Left ventricle myocardium inferior (tissue), 1 donor: ENCODE measurements at regions not wholly inside any gene's neighbourhood (a gene's known extent, or its start where the extent isn't known, plus 50 kb on each side); places are given as distances from the start of the nearest gene placed in this dataset.

ENCODE experiments used
- DNase-seq: peaks from one replicate; pipeline ENCODE4 v3.0.0-alpha.2; 2020
- H3K27ac ChIP-seq: fragments of 200-600 bp; replicated peaks from 2 replicates; pipeline ENCODE4 v1.8.0; 2021
- H3K27me3 ChIP-seq: fragments of 200-600 bp; 2 replicates; pipeline ENCODE4 v1.8.0; 2021; ENCODE audit warnings: low read depth
- H3K36me3 ChIP-seq: fragments of 200-600 bp; 2 replicates; pipeline ENCODE4 v1.8.0; 2021
- H3K4me1 ChIP-seq: fragments of 200-600 bp; 2 replicates; pipeline ENCODE4 v1.8.0; 2021
- H3K4me3 ChIP-seq: fragments of 200-600 bp; 2 replicates; pipeline ENCODE4 v1.8.0; 2021; ENCODE audit warnings: mild to moderate bottlenecking, moderate library complexity
- H3K9me3 ChIP-seq: fragments of 200-600 bp; replicated peaks from 2 replicates; pipeline ENCODE4 v1.8.0; 2021
- intact Hi-C: fragments of 100-400 bp; cut with micrococcal nuclease; formaldehyde crosslinking; loops from one replicate; pipeline ENCODE4 v1.11.0; 2022
- TF ChIP-seq, protein P1 (sequence below): fragments of 200-600 bp; IDR thresholded peaks from 2 replicates; pipeline ENCODE4 v1.8.0; 2021; ENCODE audit warnings: antibody characterized with exemption, mild to moderate bottlenecking, borderline replicate concordance
- donor health status: DM: no; HTN: yes; CAD: no; lungs with severe emphysema.

DNA sequence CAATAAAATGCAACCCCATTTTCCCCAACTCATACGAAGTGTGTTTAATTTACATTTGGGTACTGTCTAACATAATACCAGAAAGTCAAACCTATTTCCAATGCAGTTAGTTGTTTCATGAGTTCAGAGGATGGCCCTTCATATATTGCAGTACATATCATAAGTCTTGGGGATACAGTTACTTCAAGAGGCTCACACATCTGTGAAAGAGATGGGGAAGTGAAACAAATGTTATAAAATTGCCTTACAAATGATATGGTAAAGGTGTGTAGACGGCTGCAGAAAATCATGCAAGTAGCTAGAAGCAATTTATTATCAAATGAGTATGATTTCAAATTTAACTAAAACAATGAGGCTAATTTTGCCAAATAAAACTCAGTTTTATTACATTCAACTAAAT lies 219.0 kb upstream of the CDH12 start:
- TF ChIP-seq, protein P1, sequence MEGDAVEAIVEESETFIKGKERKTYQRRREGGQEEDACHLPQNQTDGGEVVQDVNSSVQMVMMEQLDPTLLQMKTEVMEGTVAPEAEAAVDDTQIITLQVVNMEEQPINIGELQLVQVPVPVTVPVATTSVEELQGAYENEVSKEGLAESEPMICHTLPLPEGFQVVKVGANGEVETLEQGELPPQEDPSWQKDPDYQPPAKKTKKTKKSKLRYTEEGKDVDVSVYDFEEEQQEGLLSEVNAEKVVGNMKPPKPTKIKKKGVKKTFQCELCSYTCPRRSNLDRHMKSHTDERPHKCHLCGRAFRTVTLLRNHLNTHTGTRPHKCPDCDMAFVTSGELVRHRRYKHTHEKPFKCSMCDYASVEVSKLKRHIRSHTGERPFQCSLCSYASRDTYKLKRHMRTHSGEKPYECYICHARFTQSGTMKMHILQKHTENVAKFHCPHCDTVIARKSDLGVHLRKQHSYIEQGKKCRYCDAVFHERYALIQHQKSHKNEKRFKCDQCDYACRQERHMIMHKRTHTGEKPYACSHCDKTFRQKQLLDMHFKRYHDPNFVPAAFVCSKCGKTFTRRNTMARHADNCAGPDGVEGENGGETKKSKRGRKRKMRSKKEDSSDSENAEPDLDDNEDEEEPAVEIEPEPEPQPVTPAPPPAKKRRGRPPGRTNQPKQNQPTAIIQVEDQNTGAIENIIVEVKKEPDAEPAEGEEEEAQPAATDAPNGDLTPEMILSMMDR, result no peak
- intact Hi-C loops, result no loop called here

DNA sequence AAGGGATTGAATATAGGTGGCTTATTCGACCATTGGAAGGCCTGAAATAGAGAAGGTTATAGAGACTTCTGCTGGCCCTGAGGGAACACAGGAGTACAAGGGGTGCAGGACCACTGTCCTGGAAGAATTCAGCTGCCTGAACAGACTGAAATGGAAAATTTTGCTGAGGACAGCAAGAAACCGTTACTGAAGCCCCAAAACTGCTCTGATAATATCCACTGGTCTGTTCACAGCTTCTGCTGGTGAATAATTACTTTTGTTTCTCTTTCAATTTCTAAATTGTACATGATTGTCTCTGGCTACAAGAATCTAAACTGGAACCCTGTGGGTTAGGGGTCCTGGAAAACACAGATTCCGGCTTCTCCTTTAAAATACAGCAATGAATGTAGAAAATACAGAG lies 218.5 kb upstream of the CDH12 start:
- H3K36me3 ChIP-seq, result no peaks in the 10 kb centered on the region
- TF ChIP-seq, protein P1, result no peak
- H3K27ac ChIP-seq, result no peak overlapping the region
- no peak overlapping the region for H3K4me3 ChIP-seq
- H3K27me3 ChIP-seq, result no peaks in the 10 kb centered on the region
- intact Hi-C loops, result no loop called here
- peaks cover 3% of the 10 kb centered on the region for H3K9me3 ChIP-seq
- no peaks in the 10 kb centered on the region for H3K4me1 ChIP-seq
- no peak for DNase-seq

More for the DNA sequence above, 219.0 kb upstream of the CDH12 start:
- H3K4me1 ChIP-seq, result no peaks in the 10 kb centered on the region
- H3K9me3 ChIP-seq, result peaks cover 3% of the 10 kb centered on the region
- no peak for DNase-seq
- H3K27me3 ChIP-seq, result no peaks in the 10 kb centered on the region
- H3K4me3 ChIP-seq, result no peak overlapping the region
- H3K36me3 ChIP-seq, result no peaks in the 10 kb centered on the region
- H3K27ac ChIP-seq, result no peak overlapping the region

DNA sequence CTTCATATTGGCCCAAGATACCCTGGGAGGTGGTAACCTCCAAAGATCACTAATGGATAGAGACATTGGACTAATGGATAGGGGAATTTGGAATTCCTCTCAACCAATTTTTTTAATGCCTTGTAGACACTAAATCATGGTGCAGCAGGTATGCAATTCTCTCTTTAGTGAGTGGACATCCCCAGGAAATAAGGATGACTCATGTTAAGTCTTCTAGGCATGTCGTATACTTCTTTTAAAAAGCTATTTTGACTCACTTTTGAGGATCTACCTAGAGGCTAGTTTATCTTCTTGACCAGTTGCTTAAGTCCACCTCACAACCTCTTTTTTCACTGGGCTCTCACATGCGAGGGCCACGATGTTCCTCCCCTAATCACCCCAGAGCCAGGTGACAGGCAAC lies 211.6 kb upstream of the CDH12 start:
- intact Hi-C loops, result no loop called here
- no peak for DNase-seq
- Histone ChIP-seq H3K4me3 (no peak overlapping the region), H3K36me3 (no peaks in the 10 kb centered on the region), H3K27me3 (no peaks in the 10 kb centered on the region), H3K9me3 (no peaks in the 10 kb centered on the region), H3K27ac (no peak overlapping the region), H3K4me1 (no peaks in the 10 kb centered on the region)
- TF ChIP-seq, protein P1, result no peak

DNA sequence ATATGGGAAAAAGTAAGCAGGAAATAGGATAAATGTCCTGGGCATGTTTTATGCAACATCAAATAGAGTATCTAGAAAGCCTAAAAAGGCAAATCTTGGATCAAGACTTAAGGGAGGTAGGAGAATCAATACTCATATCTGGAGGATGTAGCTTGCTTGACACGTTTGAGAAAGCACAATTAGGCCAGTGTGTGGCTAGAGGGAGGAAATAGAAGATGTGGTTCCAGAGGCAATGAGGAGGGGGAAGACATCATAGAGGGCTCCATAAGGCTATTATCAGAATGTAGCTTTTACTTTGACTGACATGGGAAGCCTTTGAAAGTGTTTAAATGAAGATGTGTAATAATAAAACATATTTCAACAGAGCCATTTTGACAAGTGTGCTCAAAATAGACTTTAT lies 200.7 kb upstream of the CDH12 start:
- intact Hi-C loops, result no loop called here
- TF ChIP-seq, protein P1, result no peak
- no peak overlapping the region for H3K27ac ChIP-seq

DNA sequence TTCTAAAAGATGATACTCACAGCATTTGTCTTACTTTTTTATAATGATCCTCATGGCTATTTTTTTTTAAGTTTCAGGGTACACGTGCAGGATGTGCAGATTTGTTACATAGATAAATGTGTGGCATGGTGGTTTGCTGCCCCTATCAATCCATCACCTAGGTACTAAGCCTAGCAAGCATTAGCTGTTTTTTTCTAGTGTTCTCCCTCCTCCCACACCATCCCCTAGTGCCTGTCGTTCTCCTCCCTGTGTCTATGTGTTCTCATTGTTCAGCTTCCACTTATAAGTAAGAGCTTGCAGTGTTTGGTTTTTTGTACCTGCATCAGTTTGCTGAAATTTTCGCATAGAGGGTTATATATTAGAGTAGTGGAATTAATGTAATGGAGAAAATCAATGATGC lies 189.1 kb upstream of the CDH12 start:
- Histone ChIP-seq H3K4me1 (no peaks in the 10 kb centered on the region), H3K27me3 (no peaks in the 10 kb centered on the region), H3K9me3 (no peaks in the 10 kb centered on the region), H3K27ac (no peak overlapping the region), H3K4me3 (no peak overlapping the region), H3K36me3 (no peaks in the 10 kb centered on the region)
- intact Hi-C loops, result no loop called here
- TF ChIP-seq, protein P1, result no peak
- DNase-seq, result no peak

More for the DNA sequence above, 200.7 kb upstream of the CDH12 start:
- H3K27me3 ChIP-seq, result no peaks in the 10 kb centered on the region
- no peaks in the 10 kb centered on the region for H3K36me3 ChIP-seq
- no peaks in the 10 kb centered on the region for H3K4me1 ChIP-seq
- no peaks in the 10 kb centered on the region for H3K9me3 ChIP-seq
- no peak for DNase-seq
- no peak overlapping the region for H3K4me3 ChIP-seq
